OCI-LY7 (cell line): ENCODE measurements at regions not wholly inside any gene's neighbourhood (a gene's known extent, or its start where the extent isn't known, plus 50 kb on each side); places are given as distances from the start of the nearest gene placed in this dataset.

Experiments used
- BruUV-seq: library from RNA; stranded (reverse); fragments of 400-500 nt; replicated peaks from 2 replicates; lab custom pipeline; 2021; lab: Mats Ljungman, UMichigan
- CTCF ChIA-PET: fragments of 300-600 bp; sonication (Branson Sonifier 250); formaldehyde crosslinking; loops from one replicate; lab custom pipeline; 2022; ENCODE audit warnings: antibody characterized with exemption; ENCODE audit not compliant: unreplicated experiment; lab: Charles Lee
- POLR2A ChIA-PET: fragments of 300-600 bp; sonication (Branson Sonifier 250); formaldehyde crosslinking; loops from one replicate; lab custom pipeline; 2022; ENCODE audit warnings: antibody characterized with exemption; lab: Charles Lee
- DNase-seq: peaks from one replicate; pipeline ENCODE4 v3.0.0-alpha.2; 2015; ENCODE audit warnings: low spot score
- H2AFZ ChIP-seq: fragments of 200-600 bp; sonication (generic), shearing (Covaris generic); 2 replicates; pipeline ENCODE4 v1.6.1; 2014; ENCODE audit warnings: mild to moderate bottlenecking, antibody characterized with exemption, low read length, moderate library complexity
- H3K27ac ChIP-seq: fragments of 200-600 bp; sonication (generic); 2 replicates; pipeline ENCODE4 v1.5.1; 2014; ENCODE audit warnings: mixed run types, low read depth, mild to moderate bottlenecking, moderate library complexity, low read length, inconsistent platforms; ENCODE audit not compliant: poor library complexity, severe bottlenecking
- H3K36me3 ChIP-seq: fragments of 200-600 bp; sonication (generic); 2 replicates; pipeline ENCODE4 v1.6.1; 2014; ENCODE audit warnings: mild to moderate bottlenecking, antibody characterized with exemption, low read length, moderate library complexity, mixed read lengths; ENCODE audit not compliant: insufficient read depth
- H3K4me1 ChIP-seq: fragments of 200-600 bp; sonication (generic); 2 replicates; pipeline ENCODE4 v1.5.1; 2014; ENCODE audit warnings: mild to moderate bottlenecking, low read length; ENCODE audit not compliant: insufficient read depth, poor library complexity, severe bottlenecking
- H3K4me2 ChIP-seq: fragments of 200-600 bp; sonication (generic); 2 replicates; pipeline ENCODE4 v1.6.1; 2014; ENCODE audit warnings: mild to moderate bottlenecking, low read length
- H3K4me3 ChIP-seq: fragments of 200-600 bp; sonication (generic); 2 replicates; pipeline ENCODE4 v1.5.1; 2014; ENCODE audit warnings: mild to moderate bottlenecking, low read depth, low read length; ENCODE audit not compliant: poor library complexity, severe bottlenecking
- H3K79me2 ChIP-seq: fragments of 200-600 bp; sonication (generic); 2 replicates; pipeline ENCODE4 v1.6.1; 2016; ENCODE audit warnings: low read depth, mild to moderate bottlenecking, low read length, moderate library complexity, mixed read lengths; ENCODE audit not compliant: insufficient read depth
- H3K9me2 ChIP-seq: fragments of 200-600 bp; sonication (generic); 2 replicates; pipeline ENCODE4 v1.6.1; 2016; ENCODE audit warnings: mild to moderate bottlenecking, low read length, mixed read lengths; ENCODE audit not compliant: insufficient read depth
- H3K9me3 ChIP-seq: fragments of 200-600 bp; sonication (generic); 2 replicates; pipeline ENCODE4 v1.6.1; 2014; ENCODE audit warnings: mild to moderate bottlenecking, mixed run types, low read length, mixed read lengths
- H4K20me1 ChIP-seq: fragments of 200-600 bp; sonication (generic); 2 replicates; pipeline ENCODE4 v1.6.1; 2014; ENCODE audit warnings: mild to moderate bottlenecking, antibody characterized with exemption, low read length, moderate library complexity, mixed read lengths; ENCODE audit not compliant: insufficient read depth
- EZH2phosphoT487 ChIP-seq: fragments of 200-600 bp; sonication (generic); IDR thresholded peaks from 2 replicates; pipeline ENCODE4 v1.6.1; 2018; ENCODE audit warnings: low read depth, borderline replicate concordance, mild to moderate bottlenecking, mixed run types, antibody characterized with exemption, low read length, moderate library complexity, mixed read lengths
- intact Hi-C: fragments of 100-400 bp; cut with micrococcal nuclease; formaldehyde crosslinking; loops from one replicate; pipeline ENCODE4 v1.10.0; 2022; ENCODE audit not compliant: unreplicated experiment
- TF ChIP-seq, protein P1 (sequence below): fragments of 200-600 bp; sonication (generic); conservative IDR thresholded peaks from 2 replicates; pipeline ENCODE4 v1.5.1; 2014; ENCODE audit warnings: mild to moderate bottlenecking, antibody characterized with exemption, low read length, moderate library complexity, mixed read lengths

DNA sequence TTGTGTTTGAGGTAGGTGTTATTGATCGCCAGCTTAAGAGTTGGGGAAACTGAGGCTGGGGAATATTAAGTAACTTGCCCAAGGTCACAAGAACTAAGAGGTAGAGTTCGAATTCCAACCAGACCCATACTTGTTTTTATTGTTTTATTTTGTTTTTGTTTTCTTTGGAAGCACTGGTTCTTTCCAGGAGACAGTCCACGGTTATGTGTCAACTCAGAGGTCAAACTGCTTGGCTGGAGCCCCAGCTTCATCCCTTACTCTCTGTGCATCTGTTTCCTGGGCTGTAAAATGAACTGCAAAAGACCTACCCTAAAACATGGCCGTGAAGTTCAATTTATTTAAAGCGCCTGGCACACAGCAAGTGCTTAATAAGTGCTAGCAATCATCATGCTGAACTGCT lies 74.4 kb upstream of the MAP1LC3B2 start:
- Histone ChIP-seq H4K20me1 (no peaks in the 10 kb centered on the region), H3K9me2 (no peaks in the 10 kb centered on the region), H3K4me2 (no peak overlapping the region), H2AFZ (no peak overlapping the region), H3K36me3 (no peaks in the 10 kb centered on the region), H3K27ac (no peak overlapping the region), H3K4me1 (no peaks in the 10 kb centered on the region), H3K4me3 (no peak overlapping the region), H3K79me2 (no peaks in the 10 kb centered on the region), H3K9me3 (no peaks in the 10 kb centered on the region)
- TF ChIP-seq EZH2phosphoT487, result no peak
- ChIA-PET POLR2A (no interaction called here), CTCF (no interaction called here)
- intact Hi-C loops, result no loop called here
- no TSS peak for BruUV-seq
- no peak for DNase-seq

GRCh38 chr12:116489116-116489515 lies 70.1 kb upstream of the MAP1LC3B2 start:
- ChIA-PET POLR2A (no interaction called here), CTCF (no interaction called here)
- H3K9me3 ChIP-seq, result no peaks in the 10 kb centered on the region
- DNase-seq, result no peak
- intact Hi-C loops, result no loop called here
- H3K9me2 ChIP-seq, result no peaks in the 10 kb centered on the region
- H4K20me1 ChIP-seq, result no peaks in the 10 kb centered on the region
- BruUV-seq, result no TSS peak
- no peak overlapping the region for H3K4me3 ChIP-seq
- H3K27ac ChIP-seq, result no peak overlapping the region
- H3K36me3 ChIP-seq, result no peaks in the 10 kb centered on the region
- H3K4me2 ChIP-seq, result no peak overlapping the region
- no peaks in the 10 kb centered on the region for H3K4me1 ChIP-seq
- H2AFZ ChIP-seq, result no peak overlapping the region
- no peaks in the 10 kb centered on the region for H3K79me2 ChIP-seq
- TF ChIP-seq, protein P1, sequence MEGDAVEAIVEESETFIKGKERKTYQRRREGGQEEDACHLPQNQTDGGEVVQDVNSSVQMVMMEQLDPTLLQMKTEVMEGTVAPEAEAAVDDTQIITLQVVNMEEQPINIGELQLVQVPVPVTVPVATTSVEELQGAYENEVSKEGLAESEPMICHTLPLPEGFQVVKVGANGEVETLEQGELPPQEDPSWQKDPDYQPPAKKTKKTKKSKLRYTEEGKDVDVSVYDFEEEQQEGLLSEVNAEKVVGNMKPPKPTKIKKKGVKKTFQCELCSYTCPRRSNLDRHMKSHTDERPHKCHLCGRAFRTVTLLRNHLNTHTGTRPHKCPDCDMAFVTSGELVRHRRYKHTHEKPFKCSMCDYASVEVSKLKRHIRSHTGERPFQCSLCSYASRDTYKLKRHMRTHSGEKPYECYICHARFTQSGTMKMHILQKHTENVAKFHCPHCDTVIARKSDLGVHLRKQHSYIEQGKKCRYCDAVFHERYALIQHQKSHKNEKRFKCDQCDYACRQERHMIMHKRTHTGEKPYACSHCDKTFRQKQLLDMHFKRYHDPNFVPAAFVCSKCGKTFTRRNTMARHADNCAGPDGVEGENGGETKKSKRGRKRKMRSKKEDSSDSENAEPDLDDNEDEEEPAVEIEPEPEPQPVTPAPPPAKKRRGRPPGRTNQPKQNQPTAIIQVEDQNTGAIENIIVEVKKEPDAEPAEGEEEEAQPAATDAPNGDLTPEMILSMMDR, result no peak
- no peak for TF ChIP-seq EZH2phosphoT487

DNA sequence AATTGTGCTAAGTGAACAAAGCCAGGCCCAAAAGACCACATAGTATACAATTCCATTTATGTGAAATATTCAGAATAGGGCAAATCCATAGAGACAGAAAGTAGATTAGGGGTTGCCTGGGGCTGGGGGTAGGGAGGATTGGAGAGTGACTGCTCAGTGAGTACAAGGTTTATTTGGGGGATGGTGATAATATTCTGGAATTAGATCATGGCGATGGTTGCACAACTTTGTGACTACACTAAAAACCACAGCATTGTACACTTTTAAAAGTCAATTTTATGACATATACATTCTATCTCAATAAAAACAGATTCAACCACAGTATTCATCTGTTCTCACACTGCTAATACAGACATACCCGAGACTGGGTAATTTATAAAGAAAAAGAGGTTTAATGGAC lies 68.7 kb upstream of the MAP1LC3B2 start:
- Histone ChIP-seq H3K4me2 (no peak overlapping the region), H3K4me1 (no peaks in the 10 kb centered on the region), H4K20me1 (no peaks in the 10 kb centered on the region), H3K4me3 (no peak overlapping the region), H3K27ac (no peak overlapping the region), H3K9me3 (no peaks in the 10 kb centered on the region), H3K79me2 (no peaks in the 10 kb centered on the region), H2AFZ (no peak overlapping the region), H3K36me3 (no peaks in the 10 kb centered on the region), H3K9me2 (no peaks in the 10 kb centered on the region)
- ChIA-PET CTCF (no interaction called here), POLR2A (no interaction called here)
- TF ChIP-seq, protein P1, result no peak
- no peak for TF ChIP-seq EZH2phosphoT487
- no peak for DNase-seq
- intact Hi-C loops, result loop anchor here (2.0 kb wide), 1 partner anchor 20 kb away; no protein-coding TSS in a partner anchor
- BruUV-seq, result no TSS peak
